ENCODE measurements at regions not wholly inside any gene's neighbourhood (a gene's known extent, or its start where the extent isn't known, plus 50 kb on each side); places are given as distances from the start of the nearest gene placed in this dataset.

GRCh38 chr13:87788363-87788762 is 117.2 kb downstream of the SLITRK5 start:
- H3K27me3 ChIP-seq (replicated peaks in 2 of 5; ENCODE audit: control insufficient read depth in 4 of 5, insufficient read depth in 5 of 5, low read length in 4 of 5), result no peaks in the 10 kb centered on the region
- CTCF ChIA-PET, result no interaction called here
- POLR2A ChIA-PET, result no interaction called here
- no peaks in the 10 kb centered on the region for H3K36me3 ChIP-seq (ENCODE audit: control insufficient read depth in 4 of 4, insufficient read depth in 4 of 4, low read length in 3 of 4)
- no peaks in the 10 kb centered on the region for H3K4me1 ChIP-seq (ENCODE audit: control extremely low read depth in 1 of 4, control insufficient read depth in 4 of 4, insufficient read depth in 4 of 4, low read length in 3 of 4)
- no peaks in the 10 kb centered on the region for H3K9me3 ChIP-seq (ENCODE audit: control extremely low read depth in 1 of 5, control insufficient read depth in 4 of 5, insufficient read depth in 2 of 5, low read depth in 1 of 5, low read length in 4 of 5)
- no peak for DNase-seq
- no CpG with 5 or more reads among the region's 4 CpGs for WGBS (ENCODE audit: insufficient coverage)
- H3K4me3 ChIP-seq (ENCODE audit: control insufficient read depth in 1 of 7, extremely low read depth in 1 of 7, insufficient read depth in 4 of 7, low read depth in 2 of 7, low read length in 6 of 7), result no peak overlapping the region
- no peak overlapping the region for H3K27ac ChIP-seq (ENCODE audit: insufficient read depth in 1 of 2, low read depth in 1 of 2, low read length in 2 of 2, poor library complexity in 1 of 2, severe bottlenecking in 2 of 2)

- no peaks in the 10 kb centered on the region for H3K9me3 ChIP-seq (ENCODE audit: control extremely low read depth in 1 of 5, control insufficient read depth in 4 of 5, insufficient read depth in 2 of 5, low read depth in 1 of 5, low read length in 4 of 5)
- WGBS (ENCODE audit: insufficient coverage), result 79% methylated on average over 5 of the region's 6 CpGs
- no peak overlapping the region for H3K4me3 ChIP-seq (ENCODE audit: control insufficient read depth in 1 of 7, extremely low read depth in 1 of 7, insufficient read depth in 4 of 7, low read depth in 2 of 7, low read length in 6 of 7)
- H3K4me1 ChIP-seq (ENCODE audit: control extremely low read depth in 1 of 4, control insufficient read depth in 4 of 4, insufficient read depth in 4 of 4, low read length in 3 of 4), result no peaks in the 10 kb centered on the region
- no peaks in the 10 kb centered on the region for H3K36me3 ChIP-seq (ENCODE audit: control insufficient read depth in 4 of 4, insufficient read depth in 4 of 4, low read length in 3 of 4)
- CTCF ChIA-PET, result no interaction called here
- POLR2A ChIA-PET, result no interaction called here
- H3K27ac ChIP-seq (ENCODE audit: insufficient read depth in 1 of 2, low read depth in 1 of 2, low read length in 2 of 2, poor library complexity in 1 of 2, severe bottlenecking in 2 of 2), result no peak overlapping the region
- no peak for DNase-seq
- no peaks in the 10 kb centered on the region for H3K27me3 ChIP-seq (replicated peaks in 2 of 5; ENCODE audit: control insufficient read depth in 4 of 5, insufficient read depth in 5 of 5, low read length in 4 of 5)
Observed at GRCh38 chr13:87792878-87793277, 121.7 kb downstream of the SLITRK5 start.

GRCh38 chr13:87798536-87798935 is 127.4 kb downstream of the SLITRK5 start:
- Histone ChIP-seq H3K9me3 (ENCODE audit: control extremely low read depth in 1 of 5, control insufficient read depth in 4 of 5, insufficient read depth in 2 of 5, low read depth in 1 of 5, low read length in 4 of 5) (no peaks in the 10 kb centered on the region), H3K27me3 (replicated peaks in 2 of 5; ENCODE audit: control insufficient read depth in 4 of 5, insufficient read depth in 5 of 5, low read length in 4 of 5) (no peaks in the 10 kb centered on the region), H3K27ac (ENCODE audit: insufficient read depth in 1 of 2, low read depth in 1 of 2, low read length in 2 of 2, poor library complexity in 1 of 2, severe bottlenecking in 2 of 2) (no peak overlapping the region), H3K36me3 (ENCODE audit: control insufficient read depth in 4 of 4, insufficient read depth in 4 of 4, low read length in 3 of 4) (no peaks in the 10 kb centered on the region), H3K4me3 (ENCODE audit: control insufficient read depth in 1 of 7, extremely low read depth in 1 of 7, insufficient read depth in 4 of 7, low read depth in 2 of 7, low read length in 6 of 7) (no peak overlapping the region), H3K4me1 (ENCODE audit: control extremely low read depth in 1 of 4, control insufficient read depth in 4 of 4, insufficient read depth in 4 of 4, low read length in 3 of 4) (no peaks in the 10 kb centered on the region)
- CTCF ChIA-PET, result no interaction called here
- no peak for DNase-seq
- WGBS (ENCODE audit: insufficient coverage), result no CpG with 5 or more reads among the region's 2 CpGs
- POLR2A ChIA-PET, result no interaction called here

- CTCF ChIA-PET, result no interaction called here
- POLR2A ChIA-PET, result no interaction called here
- no peaks in the 10 kb centered on the region for H3K36me3 ChIP-seq (ENCODE audit: control insufficient read depth in 4 of 4, insufficient read depth in 4 of 4, low read length in 3 of 4)
- no peaks in the 10 kb centered on the region for H3K9me3 ChIP-seq (ENCODE audit: control extremely low read depth in 1 of 5, control insufficient read depth in 4 of 5, insufficient read depth in 2 of 5, low read depth in 1 of 5, low read length in 4 of 5)
- no peaks in the 10 kb centered on the region for H3K4me1 ChIP-seq (ENCODE audit: control extremely low read depth in 1 of 4, control insufficient read depth in 4 of 4, insufficient read depth in 4 of 4, low read length in 3 of 4)
- no peak overlapping the region for H3K4me3 ChIP-seq (ENCODE audit: control insufficient read depth in 1 of 7, extremely low read depth in 1 of 7, insufficient read depth in 4 of 7, low read depth in 2 of 7, low read length in 6 of 7)
- no peak overlapping the region for H3K27ac ChIP-seq (ENCODE audit: insufficient read depth in 1 of 2, low read depth in 1 of 2, low read length in 2 of 2, poor library complexity in 1 of 2, severe bottlenecking in 2 of 2)
- no peak for DNase-seq
- H3K27me3 ChIP-seq (replicated peaks in 2 of 5; ENCODE audit: control insufficient read depth in 4 of 5, insufficient read depth in 5 of 5, low read length in 4 of 5), result no peaks in the 10 kb centered on the region
- 57% methylated on average over 6 of the region's 13 CpGs for WGBS (ENCODE audit: insufficient coverage)
Observed at GRCh38 chr13:87810391-87810801, 139.2 kb downstream of the SLITRK5 start.

GRCh38 chr13:87810920-87811344 is 139.8 kb downstream of the SLITRK5 start:
- Histone ChIP-seq H3K4me3 (ENCODE audit: control insufficient read depth in 1 of 7, extremely low read depth in 1 of 7, insufficient read depth in 4 of 7, low read depth in 2 of 7, low read length in 6 of 7) (no peak overlapping the region), H3K27me3 (replicated peaks in 2 of 5; ENCODE audit: control insufficient read depth in 4 of 5, insufficient read depth in 5 of 5, low read length in 4 of 5) (no peaks in the 10 kb centered on the region), H3K27ac (ENCODE audit: insufficient read depth in 1 of 2, low read depth in 1 of 2, low read length in 2 of 2, poor library complexity in 1 of 2, severe bottlenecking in 2 of 2) (no peak overlapping the region), H3K4me1 (ENCODE audit: control extremely low read depth in 1 of 4, control insufficient read depth in 4 of 4, insufficient read depth in 4 of 4, low read length in 3 of 4) (no peaks in the 10 kb centered on the region), H3K9me3 (ENCODE audit: control extremely low read depth in 1 of 5, control insufficient read depth in 4 of 5, insufficient read depth in 2 of 5, low read depth in 1 of 5, low read length in 4 of 5) (no peaks in the 10 kb centered on the region), H3K36me3 (ENCODE audit: control insufficient read depth in 4 of 4, insufficient read depth in 4 of 4, low read length in 3 of 4) (no peaks in the 10 kb centered on the region)
- WGBS (ENCODE audit: insufficient coverage), result 93% methylated on average over 7 of the region's 14 CpGs
- POLR2A ChIA-PET, result no interaction called here
- CTCF ChIA-PET, result no interaction called here
- no peak for DNase-seq

GRCh38 chr13:87814403-87814802 is 143.2 kb downstream of the SLITRK5 start:
- Histone ChIP-seq H3K36me3 (ENCODE audit: control insufficient read depth in 4 of 4, insufficient read depth in 4 of 4, low read length in 3 of 4) (no peaks in the 10 kb centered on the region), H3K4me3 (ENCODE audit: control insufficient read depth in 1 of 7, extremely low read depth in 1 of 7, insufficient read depth in 4 of 7, low read depth in 2 of 7, low read length in 6 of 7) (no peak overlapping the region), H3K27ac (ENCODE audit: insufficient read depth in 1 of 2, low read depth in 1 of 2, low read length in 2 of 2, poor library complexity in 1 of 2, severe bottlenecking in 2 of 2) (no peak overlapping the region), H3K4me1 (ENCODE audit: control extremely low read depth in 1 of 4, control insufficient read depth in 4 of 4, insufficient read depth in 4 of 4, low read length in 3 of 4) (no peaks in the 10 kb centered on the region), H3K27me3 (replicated peaks in 2 of 5; ENCODE audit: control insufficient read depth in 4 of 5, insufficient read depth in 5 of 5, low read length in 4 of 5) (no peaks in the 10 kb centered on the region), H3K9me3 (ENCODE audit: control extremely low read depth in 1 of 5, control insufficient read depth in 4 of 5, insufficient read depth in 2 of 5, low read depth in 1 of 5, low read length in 4 of 5) (no peaks in the 10 kb centered on the region)
- ChIA-PET POLR2A (no interaction called here), CTCF (no interaction called here)
- no peak for DNase-seq
- WGBS (ENCODE audit: insufficient coverage), result 100% methylated on average over 1 of the region's 3 CpGs

GRCh38 chr13:87820241-87820640 is 149.1 kb downstream of the SLITRK5 start:
- CTCF ChIA-PET, result no interaction called here
- Histone ChIP-seq H3K27ac (ENCODE audit: insufficient read depth in 1 of 2, low read depth in 1 of 2, low read length in 2 of 2, poor library complexity in 1 of 2, severe bottlenecking in 2 of 2) (no peak overlapping the region), H3K27me3 (replicated peaks in 2 of 5; ENCODE audit: control insufficient read depth in 4 of 5, insufficient read depth in 5 of 5, low read length in 4 of 5) (no peaks in the 10 kb centered on the region), H3K9me3 (ENCODE audit: control extremely low read depth in 1 of 5, control insufficient read depth in 4 of 5, insufficient read depth in 2 of 5, low read depth in 1 of 5, low read length in 4 of 5) (no peaks in the 10 kb centered on the region), H3K4me3 (ENCODE audit: control insufficient read depth in 1 of 7, extremely low read depth in 1 of 7, insufficient read depth in 4 of 7, low read depth in 2 of 7, low read length in 6 of 7) (no peak overlapping the region), H3K4me1 (ENCODE audit: control extremely low read depth in 1 of 4, control insufficient read depth in 4 of 4, insufficient read depth in 4 of 4, low read length in 3 of 4) (no peaks in the 10 kb centered on the region), H3K36me3 (ENCODE audit: control insufficient read depth in 4 of 4, insufficient read depth in 4 of 4, low read length in 3 of 4) (no peaks in the 10 kb centered on the region)
- POLR2A ChIA-PET, result no interaction called here
- DNase-seq, result no peak
- no CpG with 5 or more reads among the region's 1 CpG for WGBS (ENCODE audit: insufficient coverage)

GRCh38 chr13:87821512-87821911 is 150.3 kb downstream of the SLITRK5 start:
- Histone ChIP-seq H3K36me3 (ENCODE audit: control insufficient read depth in 4 of 4, insufficient read depth in 4 of 4, low read length in 3 of 4) (no peaks in the 10 kb centered on the region), H3K27ac (ENCODE audit: insufficient read depth in 1 of 2, low read depth in 1 of 2, low read length in 2 of 2, poor library complexity in 1 of 2, severe bottlenecking in 2 of 2) (no peak overlapping the region), H3K9me3 (ENCODE audit: control extremely low read depth in 1 of 5, control insufficient read depth in 4 of 5, insufficient read depth in 2 of 5, low read depth in 1 of 5, low read length in 4 of 5) (no peaks in the 10 kb centered on the region), H3K4me3 (ENCODE audit: control insufficient read depth in 1 of 7, extremely low read depth in 1 of 7, insufficient read depth in 4 of 7, low read depth in 2 of 7, low read length in 6 of 7) (no peak overlapping the region), H3K4me1 (ENCODE audit: control extremely low read depth in 1 of 4, control insufficient read depth in 4 of 4, insufficient read depth in 4 of 4, low read length in 3 of 4) (no peaks in the 10 kb centered on the region), H3K27me3 (replicated peaks in 2 of 5; ENCODE audit: control insufficient read depth in 4 of 5, insufficient read depth in 5 of 5, low read length in 4 of 5) (no peaks in the 10 kb centered on the region)
- ChIA-PET CTCF (no interaction called here), POLR2A (no interaction called here)
- DNase-seq, result no peak
- 90% methylated on average over 3 of the region's 4 CpGs for WGBS (ENCODE audit: insufficient coverage)
